GM12878 (cell line): ENCODE measurements at regions not wholly inside any gene's neighbourhood (a gene's known extent, or its start where the extent isn't known, plus 50 kb on each side); places are given as distances from the start of the nearest gene placed in this dataset.

ENCODE experiments used
- CUX1 ChIP-seq: IDR thresholded peaks from 2 replicates; pipeline ENCODE4 v1.6.1; 2012; ENCODE audit warnings: improper control_type of control experiment, low read depth, low read length; ENCODE audit not compliant: insufficient replicate concordance
- FOS ChIP-seq: IDR thresholded peaks from 3 replicates; pipeline ENCODE4 v1.6.1; 2011; ENCODE audit warnings: borderline replicate concordance; ENCODE audit not compliant: insufficient read length; ENCODE audit errors: extremely low read depth
- FOXK2 ChIP-seq: fragments of 450-650 bp; IDR thresholded peaks from 2 replicates; pipeline ENCODE4 v1.6.1; 2017; ENCODE audit warnings: mild to moderate bottlenecking, moderate library complexity
- GATAD2B ChIP-seq: fragments of 450-650 bp; conservative IDR thresholded peaks from 2 replicates; pipeline ENCODE4 v1.6.1; 2017; ENCODE audit warnings: low read depth, mild to moderate bottlenecking, moderate library complexity
- IRF5 ChIP-seq: fragments of 450-650 bp; IDR thresholded peaks from 2 replicates; pipeline ENCODE4 v1.6.1; 2017; ENCODE audit warnings: borderline replicate concordance
- MYC ChIP-seq: IDR thresholded peaks from 2 replicates; pipeline ENCODE4 v1.6.1; 2011; ENCODE audit warnings: mild to moderate bottlenecking, low read length, moderate library complexity, inconsistent platforms; ENCODE audit not compliant: insufficient read depth, insufficient replicate concordance, insufficient read length, severe bottlenecking
- SP1 ChIP-seq: IDR thresholded peaks from one replicate; pipeline ENCODE4 v1.6.1; 2011; ENCODE audit warnings: low read depth, low read length
- SREBF1 ChIP-seq: IDR thresholded peaks from 2 replicates; pipeline ENCODE4 v1.6.1; 2012; ENCODE audit warnings: mild to moderate bottlenecking, low read length
- ZBTB11 ChIP-seq: fragments of 450-650 bp; formaldehyde crosslinking; IDR thresholded peaks from 2 replicates; pipeline ENCODE4 v1.5.0; 2022; ENCODE audit warnings: mild to moderate bottlenecking, missing genetic modification characterization
- ZNF24 ChIP-seq: fragments of 450-650 bp; IDR thresholded peaks from 2 replicates; pipeline ENCODE4 v1.6.1; 2017; ENCODE audit warnings: antibody characterized with exemption, mild to moderate bottlenecking
- ZSCAN29 ChIP-seq: fragments of 450-650 bp; IDR thresholded peaks from 2 replicates; pipeline ENCODE4 v1.6.1; 2017; ENCODE audit warnings: mild to moderate bottlenecking, moderate library complexity

- TF ChIP-seq CUX1 (no peak), SP1 (no peak), ZNF24 (no peak), ZBTB11 (CRISPR knock-in tag) (no peak), FOS (no peak), GATAD2B (no peak), FOXK2 (no peak), SREBF1 (no peak), IRF5 (no peak), ZSCAN29 (no peak), MYC (no peak)
Measured at GRCh38 chrX:36869457-36869856, 138.7 kb upstream of the FAM47C start (continued).
